ENCODE measurements at regions not wholly inside any gene's neighbourhood (a gene's known extent, or its start where the extent isn't known, plus 50 kb on each side); places are given as distances from the start of the nearest gene placed in this dataset.

DNA sequence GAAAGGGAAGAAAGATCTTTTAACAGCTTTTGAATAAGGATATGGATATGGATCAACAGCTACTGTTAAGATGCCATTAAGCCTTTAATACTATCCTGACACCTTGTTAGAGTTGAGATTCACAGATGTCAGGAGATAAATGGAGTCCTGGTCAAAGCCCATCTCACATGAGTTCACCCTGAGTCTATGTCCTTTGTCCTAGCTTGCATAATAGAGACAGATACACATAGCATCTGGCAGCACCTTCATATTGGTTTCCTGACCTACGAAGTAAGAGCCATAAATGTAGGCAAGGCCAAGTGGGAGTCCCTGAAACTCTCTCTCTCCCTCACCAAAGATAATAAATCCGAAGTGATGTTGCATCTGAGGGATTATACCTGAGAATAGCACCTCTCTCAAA, 79.1 kb upstream of the F13A1 start:
- no peak for TF ChIP-seq POLR2AphosphoS5 (IDR thresholded peaks at IDR 0.05; ENCODE audit: borderline replicate concordance, low read depth, low read length)
- TF ChIP-seq EZH2 (IDR thresholded peaks at IDR 0.05) = no peak
- no peak for TF ChIP-seq FOXP2 (optimal IDR thresholded peaks at IDR 0.05; ENCODE audit: control extremely low read depth, extremely low read length, insufficient read depth)

Measured in SK-N-MC (cell line).